HG03139 (cell line): ENCODE measurements at regions not wholly inside any gene's neighbourhood (a gene's known extent, or its start where the extent isn't known, plus 50 kb on each side); places are given as distances from the start of the nearest gene placed in this dataset.
"Not testable (repeated sequence)": the region's sequence is repeated elsewhere in the genome, so short reads cannot be mapped to it uniquely, and the experiment has no call there.

Experiments used
- ATAC-seq: cut with Tn5 transposase; IDR thresholded peaks from one replicate; pipeline ENCODE4 v1.9.1; 2021; ENCODE audit not compliant: unreplicated experiment

DNA sequence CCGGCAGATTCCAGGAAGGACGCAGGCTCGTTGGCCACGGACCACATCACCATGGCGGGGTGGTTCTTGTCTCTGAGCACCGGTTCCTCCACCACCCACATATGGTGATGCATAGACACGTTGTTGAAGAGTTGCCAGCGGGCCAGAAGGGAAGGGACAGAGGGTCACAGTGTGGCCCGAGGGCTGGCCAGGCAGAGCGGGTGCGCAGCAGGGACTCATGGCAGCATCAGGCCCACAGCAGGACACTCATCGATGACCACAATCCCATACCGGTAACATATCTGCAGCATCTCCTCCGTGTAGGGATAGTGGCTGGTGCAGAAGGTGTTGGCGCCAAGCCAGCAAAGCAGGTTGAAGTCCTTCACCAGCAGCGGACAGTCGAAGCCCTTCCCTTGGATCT, 469.2 kb upstream of the FAM174A start:
- ATAC-seq, result not testable (repeated sequence)

GRCh38 chr5:100043475-100043874, 491.7 kb upstream of the FAM174A start:
- ATAC-seq, result no peak

DNA sequence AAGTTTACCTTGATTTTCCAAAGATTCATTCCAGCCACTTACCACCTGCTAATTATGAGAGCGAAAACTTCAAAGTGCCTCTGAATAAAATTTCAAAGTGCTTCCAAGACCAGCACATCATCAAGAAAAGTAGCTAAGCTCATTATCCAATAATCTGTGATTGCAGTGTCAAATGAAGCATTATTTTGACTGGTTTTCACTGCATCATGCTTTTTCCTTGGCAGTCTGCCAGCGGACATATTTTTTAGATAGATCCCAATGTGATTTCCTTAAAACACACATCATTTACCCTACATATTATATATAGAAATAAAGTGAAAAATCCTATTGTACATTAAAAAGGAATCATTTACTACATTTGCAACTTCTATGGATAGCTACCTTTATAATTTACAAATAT, 508.6 kb upstream of the FAM174A start:
- no peak for ATAC-seq

DNA sequence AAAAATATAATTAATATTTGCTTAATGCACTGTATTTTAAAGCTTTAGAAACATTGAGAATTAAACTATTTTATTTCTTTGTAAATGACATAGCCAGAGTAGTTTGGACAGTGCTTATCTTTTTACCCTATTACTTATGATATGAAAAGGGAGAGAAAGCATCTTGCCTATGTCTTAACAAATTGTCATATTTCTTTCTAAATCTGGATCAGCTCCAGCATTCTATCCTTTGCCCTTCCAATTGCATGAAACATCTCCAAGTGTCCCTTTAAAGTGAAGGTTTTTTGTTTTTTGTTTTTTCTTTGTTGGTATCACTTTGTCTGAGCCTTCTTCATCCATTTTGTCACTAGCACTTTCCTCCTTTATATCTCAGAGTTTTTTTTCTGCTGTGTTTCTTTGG, 511.6 kb upstream of the FAM174A start:
- ATAC-seq, result no peak

DNA sequence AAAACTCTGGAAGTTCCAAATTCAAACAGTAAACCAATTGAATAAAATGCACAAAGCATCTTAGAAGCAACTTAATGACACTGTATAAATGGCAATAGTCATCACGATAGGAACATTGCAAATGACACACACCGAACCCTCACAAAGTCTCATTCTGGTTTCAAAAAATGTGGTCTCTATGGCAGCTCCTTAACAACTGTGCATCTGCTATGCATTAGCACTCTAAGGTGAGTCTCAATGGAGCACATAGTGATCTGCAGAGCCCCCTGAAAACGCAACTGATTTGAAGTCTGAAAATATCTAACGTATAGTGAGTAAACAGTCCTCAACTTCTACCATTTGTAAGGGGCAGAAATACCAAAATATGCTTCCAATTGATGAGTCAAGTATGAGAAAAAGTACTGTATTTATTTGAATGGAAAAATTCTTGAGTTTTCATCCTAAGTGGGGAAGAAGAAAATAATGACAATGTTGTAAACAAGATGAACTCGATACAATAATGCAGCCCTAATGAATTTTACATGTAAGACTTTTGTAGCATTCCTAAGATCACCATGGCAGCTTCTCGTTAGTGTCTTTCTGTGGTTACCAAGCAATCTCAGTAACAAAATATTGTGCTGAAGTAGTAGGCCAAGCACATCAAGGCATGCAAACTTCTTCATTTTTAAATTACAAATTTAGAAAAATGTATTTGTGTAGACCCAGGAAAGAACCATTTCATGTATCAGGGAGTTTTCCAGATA, 517.5 kb upstream of the FAM174A start:
- no peak for ATAC-seq

- not testable (repeated sequence) for ATAC-seq
Observed at GRCh38 chr5:100013305-100013704, 521.9 kb upstream of the FAM174A start.

GRCh38 chr5:100011160-100011559, 524.0 kb upstream of the FAM174A start:
- not testable (repeated sequence) for ATAC-seq

- no peak for ATAC-seq
Observed at GRCh38 chr5:100004969-100005368, 530.2 kb upstream of the FAM174A start.

GRCh38 chr5:99998319-99998718, 536.9 kb upstream of the FAM174A start:
- ATAC-seq, result no peak

- ATAC-seq, result no peak
Observed at GRCh38 chr5:99995407-99995806, 539.8 kb upstream of the FAM174A start.

DNA sequence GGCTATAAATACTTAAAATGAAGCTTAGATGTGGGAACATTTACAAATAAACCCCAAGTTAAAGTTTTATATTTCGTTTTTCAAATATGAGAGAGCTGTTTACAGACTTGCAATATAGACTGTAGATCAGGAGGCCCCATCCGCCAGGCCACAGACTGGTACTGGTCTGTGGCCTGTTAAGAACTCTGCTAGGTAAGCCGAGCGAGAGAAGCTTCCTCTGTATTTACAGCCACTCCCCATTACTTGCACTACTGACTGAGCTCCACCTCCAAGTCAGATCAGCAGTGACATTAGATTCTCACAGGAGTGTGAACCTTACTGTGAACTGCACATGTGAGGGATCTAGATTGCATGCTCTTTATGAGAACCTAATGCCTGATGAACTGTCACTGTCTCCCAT, 561.4 kb upstream of the FAM174A start:
- ATAC-seq, result no peak

GRCh38 chr5:99955962-99956361, 579.2 kb upstream of the FAM174A start:
- no peak for ATAC-seq

DNA sequence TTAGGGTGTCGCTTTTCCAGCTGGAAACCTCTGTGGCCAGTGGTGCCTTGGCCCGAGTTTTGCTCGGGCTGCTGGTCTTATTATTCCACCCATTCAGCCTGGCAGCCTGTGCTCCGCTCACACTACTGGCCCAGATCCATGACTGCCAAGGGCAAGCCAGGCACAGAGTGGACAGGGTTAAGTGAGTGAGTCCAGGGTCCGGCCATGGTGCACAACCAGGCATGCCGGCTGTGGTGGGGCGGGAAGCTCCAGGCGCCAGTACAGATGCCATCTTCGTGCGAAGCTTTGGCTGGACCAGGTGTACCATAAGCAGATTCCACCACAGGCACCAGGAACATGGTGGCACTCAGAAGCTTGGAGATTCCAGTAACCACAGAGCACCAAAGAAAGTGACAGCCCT, 580.2 kb upstream of the FAM174A start:
- no peak for ATAC-seq

GRCh38 chr5:99949969-99950524, 585.1 kb upstream of the FAM174A start:
- no peak for ATAC-seq

DNA sequence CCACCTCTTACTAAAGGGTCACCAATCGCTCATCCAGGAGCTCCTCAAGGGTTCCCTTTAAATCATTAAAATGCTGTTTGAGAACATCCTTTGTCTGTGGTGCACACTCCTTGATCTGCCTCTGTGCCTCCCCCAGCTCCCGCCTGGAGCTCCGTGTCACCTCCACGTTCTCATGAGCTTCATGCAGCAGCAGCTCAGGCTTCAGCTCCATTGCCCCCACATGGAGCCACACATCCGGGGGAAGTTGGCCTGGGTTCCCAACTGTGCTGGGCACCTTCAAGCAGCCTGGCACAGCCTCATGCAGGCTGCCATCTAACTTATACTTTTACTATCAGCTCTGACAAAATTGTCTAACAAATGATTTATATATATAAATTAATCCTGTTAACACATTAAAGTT, 585.8 kb upstream of the FAM174A start:
- no peak for ATAC-seq

DNA sequence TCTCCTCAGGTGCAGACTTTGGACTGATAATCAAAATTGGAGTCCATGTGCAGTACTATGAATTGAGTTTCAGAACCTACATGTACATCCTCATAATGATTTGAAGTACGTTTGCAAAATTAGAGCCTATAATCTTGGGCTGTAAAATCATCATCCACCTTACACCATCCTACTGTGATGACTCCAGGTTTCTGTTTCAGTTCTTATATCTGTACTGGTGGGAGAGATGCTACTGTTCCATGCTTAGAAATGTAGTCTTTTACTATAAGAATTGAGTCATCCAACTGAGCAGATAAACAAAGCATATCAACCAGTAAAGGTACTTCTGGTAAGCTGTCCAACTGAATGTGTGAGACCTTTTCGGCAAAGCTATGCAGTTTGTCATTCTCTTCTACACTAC, 586.3 kb upstream of the FAM174A start:
- ATAC-seq, result no peak

DNA sequence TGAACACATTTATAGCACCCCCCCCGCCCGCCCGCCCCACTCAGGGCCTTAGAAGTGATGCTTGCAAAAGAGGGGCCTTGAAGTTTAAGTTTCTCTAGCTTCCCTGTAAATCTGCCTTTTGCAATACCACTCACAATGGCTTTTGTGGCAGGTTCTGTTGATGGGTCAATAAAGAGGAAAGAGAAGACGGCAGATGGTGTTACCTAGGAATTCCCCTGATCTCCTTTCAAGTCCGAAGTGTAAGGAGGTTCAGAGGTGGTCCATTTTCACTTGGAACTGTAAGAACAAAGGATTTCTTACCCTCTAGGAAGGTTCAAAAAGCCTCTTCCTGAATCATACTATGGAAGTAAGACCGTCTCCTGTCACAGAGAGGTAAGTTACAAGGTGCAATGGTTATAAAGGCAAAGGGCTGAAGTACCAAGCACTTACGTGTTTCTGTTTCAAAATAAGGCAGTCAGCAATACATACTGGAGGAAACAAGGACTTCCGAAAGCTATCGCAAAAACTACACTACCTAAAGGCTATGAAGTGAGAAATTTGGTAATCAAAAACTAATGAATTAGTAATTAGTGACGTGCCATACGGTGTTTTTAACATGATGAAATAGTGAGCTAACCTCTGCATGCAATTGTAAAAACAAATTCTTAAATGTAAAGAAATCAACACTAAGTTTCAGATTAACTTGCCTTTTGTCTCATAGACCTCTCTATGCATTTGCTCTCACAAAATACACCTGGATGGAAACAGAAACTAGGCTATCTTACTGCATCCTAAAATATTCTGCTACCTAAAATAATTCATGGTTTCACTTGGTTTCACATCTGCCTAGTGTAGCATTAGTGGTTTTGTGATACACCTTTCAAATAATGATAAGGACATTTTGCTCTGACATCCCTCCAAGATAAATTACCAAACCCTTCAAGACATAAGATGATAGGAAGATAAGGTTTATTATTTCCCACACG, 589.4 kb upstream of the FAM174A start:
- no peak for ATAC-seq

GRCh38 chr5:99940540-99940939, 594.6 kb upstream of the FAM174A start:
- ATAC-seq, result no peak

- ATAC-seq, result no peak
Observed at GRCh38 chr5:99936911-99937310, 598.3 kb upstream of the FAM174A start.

GRCh38 chr5:99929806-99930135, 605.4 kb upstream of the FAM174A start:
- ATAC-seq, result no peak

GRCh38 chr5:99929067-99929805, 605.9 kb upstream of the FAM174A start:
- no peak for ATAC-seq
